GM23338 (cell line): ENCODE measurements at regions not wholly inside any gene's neighbourhood (a gene's known extent, or its start where the extent isn't known, plus 50 kb on each side); places are given as distances from the start of the nearest gene placed in this dataset.
"Not testable (repeated sequence)": the region's sequence is repeated elsewhere in the genome, so short reads cannot be mapped to it uniquely, and the experiment has no call there.

ENCODE experiments used
- CREB1 ChIP-seq: fragments of 250-450 bp; sonication (Bioruptor Pico); IDR thresholded peaks from 2 replicates; pipeline ENCODE4 v1.5.0; 2020; ENCODE audit warnings: low read depth, mild to moderate bottlenecking, moderate library complexity
- CTCF ChIP-seq, 2 experiments: fragments of 200-600 bp in 1 of 2; sonication (generic) in 1 of 2; conservative IDR thresholded peaks; 2 replicates each; pipeline versions ENCODE4 v1.5.1 to v1.6.1; 2016 to 2017; ENCODE audit warnings: antibody characterized with exemption in 2 of 2, low read depth in 2 of 2, mild to moderate bottlenecking in 2 of 2, moderate library complexity in 1 of 2
- ETS1 ChIP-seq: IDR thresholded peaks from 2 replicates; pipeline ENCODE4 v1.6.1; 2016; ENCODE audit warnings: antibody characterized with exemption
- EZH2phosphoT487 ChIP-seq: fragments of 200-600 bp; sonication (generic); IDR thresholded peaks from one replicate; pipeline ENCODE4 v1.8.1; 2018; ENCODE audit warnings: antibody characterized with exemption; ENCODE audit not compliant: unreplicated experiment
- POLR2AphosphoS5 ChIP-seq: IDR thresholded peaks from 2 replicates; pipeline ENCODE4 v1.6.1; 2016; ENCODE audit warnings: antibody characterized with exemption, low read depth
- REST ChIP-seq: IDR thresholded peaks from one replicate; pipeline ENCODE4 v1.6.1; 2018; ENCODE audit warnings: antibody characterized with exemption; ENCODE audit not compliant: unreplicated experiment

GRCh38 chr4:187672526-187672925 is 323.0 kb upstream of the ZFP42 start:
- TF ChIP-seq CTCF (conservative IDR thresholded peaks at IDR 0.05; ENCODE audit: low read depth in 2 of 2); CREB1 (CRISPR knock-in tag); POLR2AphosphoS5; REST; ETS1; EZH2phosphoT487: not testable (repeated sequence)
